ENCODE measurements at regions not wholly inside any gene's neighbourhood (a gene's known extent, or its start where the extent isn't known, plus 50 kb on each side); places are given as distances from the start of the nearest gene placed in this dataset.

- no peak for DNase-seq (ENCODE audit: low read depth, low spot score)
- POLR2A ChIA-PET: no interaction called here
- peak overlapping the region; percentile 53 for H3K4me3 ChIP-seq (ENCODE audit: low read depth, low read length)
Observed at GRCh38 chrX:40158036-40158706, 60.4 kb upstream of the BCOR start.

DNA sequence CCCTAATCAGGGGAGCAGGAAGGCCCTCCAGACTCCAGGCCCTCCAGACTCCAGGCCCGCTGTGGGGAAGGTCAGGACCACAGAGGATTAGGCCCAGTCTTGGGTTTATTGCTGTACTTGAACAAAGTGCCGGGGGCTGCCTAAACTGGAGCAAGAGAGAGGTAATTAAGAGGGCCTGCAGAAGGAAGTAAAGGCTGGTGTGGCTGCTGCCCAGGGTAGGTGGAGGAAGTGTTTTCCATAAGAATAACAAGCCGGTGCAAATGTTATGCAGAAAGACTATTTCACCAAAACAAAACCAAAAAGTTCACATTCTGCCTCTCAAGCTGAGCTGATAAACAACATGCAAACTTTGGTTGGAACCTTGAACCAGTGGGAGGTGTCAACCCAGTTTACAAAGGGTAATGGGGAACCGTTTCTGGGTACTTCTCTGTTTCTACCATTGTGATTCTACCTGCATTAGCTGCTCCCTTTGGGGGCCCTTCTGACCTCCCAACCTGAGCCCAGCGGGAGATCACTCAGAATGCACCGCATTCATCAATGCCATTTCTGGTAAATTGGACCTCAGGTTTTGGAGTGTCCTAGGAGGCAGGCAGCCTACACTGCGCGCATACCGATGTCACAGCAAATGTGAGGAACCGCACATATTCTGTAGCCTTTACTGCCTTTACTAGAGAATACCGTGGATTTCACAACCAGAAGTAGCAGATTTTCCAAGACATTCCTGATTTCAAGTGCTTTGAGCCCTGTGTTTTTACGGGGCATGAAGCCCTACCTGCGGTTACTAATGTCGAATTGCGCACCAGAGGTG lies 59.7 kb upstream of the BCOR start:
- CTCF ChIA-PET: interaction anchor here (1.5 kb wide), 1 partner anchor 12 kb away, joined by 3 read pairs; no protein-coding TSS in a partner anchor
- TF ChIP-seq, protein P1, sequence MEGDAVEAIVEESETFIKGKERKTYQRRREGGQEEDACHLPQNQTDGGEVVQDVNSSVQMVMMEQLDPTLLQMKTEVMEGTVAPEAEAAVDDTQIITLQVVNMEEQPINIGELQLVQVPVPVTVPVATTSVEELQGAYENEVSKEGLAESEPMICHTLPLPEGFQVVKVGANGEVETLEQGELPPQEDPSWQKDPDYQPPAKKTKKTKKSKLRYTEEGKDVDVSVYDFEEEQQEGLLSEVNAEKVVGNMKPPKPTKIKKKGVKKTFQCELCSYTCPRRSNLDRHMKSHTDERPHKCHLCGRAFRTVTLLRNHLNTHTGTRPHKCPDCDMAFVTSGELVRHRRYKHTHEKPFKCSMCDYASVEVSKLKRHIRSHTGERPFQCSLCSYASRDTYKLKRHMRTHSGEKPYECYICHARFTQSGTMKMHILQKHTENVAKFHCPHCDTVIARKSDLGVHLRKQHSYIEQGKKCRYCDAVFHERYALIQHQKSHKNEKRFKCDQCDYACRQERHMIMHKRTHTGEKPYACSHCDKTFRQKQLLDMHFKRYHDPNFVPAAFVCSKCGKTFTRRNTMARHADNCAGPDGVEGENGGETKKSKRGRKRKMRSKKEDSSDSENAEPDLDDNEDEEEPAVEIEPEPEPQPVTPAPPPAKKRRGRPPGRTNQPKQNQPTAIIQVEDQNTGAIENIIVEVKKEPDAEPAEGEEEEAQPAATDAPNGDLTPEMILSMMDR (IDR thresholded peaks at IDR 0.05; ENCODE audit: insufficient read depth, low read length, missing control alignments): no peak
- POLR2A ChIA-PET: interaction anchor here (0.6 kb wide), 1 partner anchor 298 kb away, joined by 3 read pairs; no protein-coding TSS in a partner anchor
- peak overlapping the region; percentile 53 for H3K4me3 ChIP-seq (ENCODE audit: low read depth, low read length)
- no peak for DNase-seq (ENCODE audit: low read depth, low spot score)

More at GRCh38 chrX:40158036-40158706, 60.4 kb upstream of the BCOR start:
- CTCF ChIA-PET: interaction anchor here (1.5 kb wide), 1 partner anchor 11 kb away, joined by 3 read pairs; no protein-coding TSS in a partner anchor
- TF ChIP-seq, protein P1 (IDR thresholded peaks at IDR 0.05; ENCODE audit: insufficient read depth, low read length, missing control alignments): peak; percentile 12

DNA sequence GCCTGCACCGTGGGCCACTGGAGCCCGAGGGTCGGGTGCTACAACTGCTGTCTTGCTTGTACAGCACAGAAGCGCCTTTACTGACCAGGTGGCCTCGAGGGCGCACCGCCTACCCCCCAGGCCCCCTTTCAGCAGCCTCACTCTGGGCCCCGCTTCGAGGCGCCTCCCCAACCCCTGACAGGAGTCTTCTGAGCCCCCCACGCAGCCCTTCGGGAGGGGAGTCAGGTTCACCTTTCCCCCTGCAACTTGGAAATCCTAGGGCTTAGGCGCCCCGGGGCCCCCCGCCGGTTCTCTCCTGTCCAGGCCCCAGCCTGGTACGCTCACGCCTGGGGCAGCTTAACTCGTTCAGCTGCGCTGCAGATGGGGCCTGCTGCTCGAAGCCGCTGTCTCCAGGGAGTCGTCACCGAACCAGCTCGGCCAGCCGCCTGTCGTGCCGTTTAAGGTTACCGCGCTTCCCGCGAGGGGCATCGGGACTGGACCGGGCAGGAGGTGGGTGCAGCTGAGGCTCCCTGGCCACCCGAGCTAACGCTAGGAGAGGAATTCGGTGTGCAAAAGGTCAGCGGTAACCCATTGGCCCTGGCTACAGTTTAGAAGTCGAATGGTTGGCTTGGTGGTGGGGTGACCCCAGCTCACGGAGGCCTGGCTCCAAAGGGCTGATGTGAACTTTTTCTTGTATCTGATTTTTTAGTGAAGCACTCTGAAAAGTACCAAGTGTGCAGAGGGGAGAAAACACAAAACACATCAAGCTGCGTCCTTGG lies 58.9 kb upstream of the BCOR start:
- ChIA-PET CTCF (interaction anchor here (1.5 kb wide), 1 partner anchor 12 kb away, joined by 3 read pairs; no protein-coding TSS in a partner anchor), POLR2A (interaction anchor here (0.6 kb wide), 1 partner anchor 297 kb away, joined by 3 read pairs; no protein-coding TSS in a partner anchor)

DNA sequence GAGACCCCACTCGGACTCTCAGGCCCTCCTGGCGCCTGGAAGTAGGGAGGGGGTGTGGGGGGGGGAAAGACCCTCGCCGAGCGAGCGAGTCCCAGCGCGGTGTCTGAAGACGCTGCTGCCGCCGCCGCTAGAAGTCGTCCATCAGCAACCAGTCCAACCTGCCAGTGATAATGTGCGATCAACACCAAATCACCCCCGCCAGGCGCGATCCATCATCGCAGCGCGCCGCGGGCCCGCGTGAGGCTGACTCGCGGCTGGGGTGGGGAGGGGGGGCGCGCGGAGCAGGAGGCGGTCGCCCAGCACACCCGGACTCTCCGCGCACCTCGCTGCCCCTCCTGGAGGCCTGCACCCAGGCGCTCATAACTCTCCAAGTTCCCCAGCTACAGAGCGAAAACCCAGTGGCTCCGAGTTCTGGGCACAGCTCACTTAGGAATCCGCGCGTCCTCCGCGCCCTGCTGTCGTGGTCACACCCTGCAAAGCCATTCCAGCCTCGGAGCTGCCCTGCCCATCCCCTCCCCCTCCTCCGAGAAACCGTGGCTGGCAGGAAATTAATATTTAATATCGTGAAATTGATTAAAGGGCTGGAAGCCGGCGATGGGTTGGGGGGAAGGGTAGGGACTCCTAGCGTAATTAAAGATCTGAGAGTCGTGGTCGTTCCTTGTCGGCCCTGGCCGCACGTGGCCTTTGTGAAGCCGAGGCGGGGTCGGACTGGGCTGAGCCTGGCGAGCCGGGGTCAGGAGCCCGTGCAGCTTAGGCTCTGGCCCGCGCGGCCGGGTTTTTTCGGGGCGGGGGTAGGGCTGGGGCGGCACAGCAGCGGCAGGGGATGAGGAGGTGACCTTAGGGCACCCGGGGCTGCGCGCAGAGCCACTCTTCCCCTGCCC lies 58.1 kb upstream of the BCOR start:
- ChIA-PET POLR2A (no interaction called here), CTCF (no interaction called here)
- TF ChIP-seq, protein P1 (IDR thresholded peaks at IDR 0.05; ENCODE audit: insufficient read depth, low read length, missing control alignments): no peak
- no peak for DNase-seq (ENCODE audit: low read depth, low spot score)
- peak overlapping the region; percentile 27; the same call in 1 of the 2 replicates for H3K4me3 ChIP-seq (ENCODE audit: low read depth, low read length)

More for the DNA sequence above, 58.9 kb upstream of the BCOR start:
- no peak for DNase-seq (ENCODE audit: low read depth, low spot score)
- TF ChIP-seq, protein P1 (IDR thresholded peaks at IDR 0.05; ENCODE audit: insufficient read depth, low read length, missing control alignments): no peak
- no peak overlapping the region for H3K4me3 ChIP-seq (ENCODE audit: low read depth, low read length)

DNA sequence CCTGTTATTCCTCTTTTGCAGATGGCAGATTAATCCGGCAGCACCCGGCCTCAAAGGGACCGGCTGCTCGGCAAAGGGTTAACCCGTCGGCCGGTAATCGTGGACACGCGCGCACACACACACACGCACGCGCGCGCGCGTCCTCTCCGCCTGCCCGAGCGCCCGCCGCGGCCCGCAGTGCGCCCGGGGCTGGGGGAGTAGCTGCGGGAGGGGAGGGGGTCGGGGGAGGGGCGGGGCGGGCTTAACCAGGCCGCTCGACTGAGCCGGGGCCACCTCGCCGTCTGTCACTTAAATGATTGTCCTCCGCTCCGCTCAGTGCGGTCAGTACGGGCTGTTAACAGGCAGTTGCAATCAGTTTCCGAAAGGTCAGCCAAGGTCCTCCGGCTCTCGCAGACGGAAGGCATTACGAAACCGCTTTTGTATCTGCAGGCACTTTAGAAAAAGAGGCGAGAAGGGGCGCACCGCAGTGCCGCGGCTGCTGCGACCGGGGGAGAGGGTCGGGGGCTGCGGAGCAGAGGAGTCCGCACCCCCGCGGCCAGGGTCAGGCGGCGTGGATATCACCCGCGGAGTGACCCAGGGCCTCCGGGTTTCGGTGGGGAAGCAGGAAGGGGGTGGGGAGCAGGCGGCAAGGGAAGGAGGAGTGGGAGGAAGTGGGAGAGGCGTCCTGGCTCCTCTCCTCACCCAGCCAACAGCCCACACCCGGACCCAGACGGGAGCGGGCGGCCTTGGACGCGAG lies 57.3 kb upstream of the BCOR start:
- DNase-seq (ENCODE audit: low read depth, low spot score): no peak
- CTCF ChIA-PET: no interaction called here
- H3K4me3 ChIP-seq (ENCODE audit: low read depth, low read length): peak overlapping the region; percentile 32
- POLR2A ChIA-PET: interaction anchor here (1.4 kb wide), 1 partner anchor 57 kb away, joined by 5 read pairs; the partner anchor contains the start of gene BCOR
- TF ChIP-seq, protein P1 (IDR thresholded peaks at IDR 0.05; ENCODE audit: insufficient read depth, low read length, missing control alignments): no peak
